ENCODE measurements at regions not wholly inside any gene's neighbourhood (a gene's known extent, or its start where the extent isn't known, plus 50 kb on each side); places are given as distances from the start of the nearest gene placed in this dataset.

GRCh38 chr20:11845340-11845739 lies 72.4 kb upstream of the BTBD3 start:
- POLR2A ChIA-PET (ENCODE audit: unreplicated experiment) = no interaction called here
- peak overlapping the region; percentile 38; the same call in 1 of the 3 replicates for H2BK15ac ChIP-seq (ENCODE audit: low read depth, low read length)
- H3K4me2 ChIP-seq (ENCODE audit: low read depth, low read length) = no peak overlapping the region
- H3K23ac ChIP-seq (ENCODE audit: low read depth, low read length) = peak overlapping the region; percentile 53; the same call in 1 of the 2 replicates
- H3K14ac ChIP-seq (replicated peaks; ENCODE audit: low read depth, low read length) = peak overlapping the region; percentile 27; the same call in 1 of the 2 replicates
- peak overlapping the region; percentile 77; the same call in 1 of the 2 replicates for H3K4ac ChIP-seq (ENCODE audit: low read depth, low read length)
- no peak overlapping the region for H3K4me3 ChIP-seq (ENCODE audit: insufficient read depth, low read depth, low read length)
- H2AFZ ChIP-seq (replicated peaks; ENCODE audit: low read length, poor library complexity) = no peak overlapping the region
- no peak overlapping the region for H2AK9ac ChIP-seq (replicated peaks; ENCODE audit: low read depth, low read length, poor library complexity)
- no peaks in the 10 kb centered on the region for H3K27me3 ChIP-seq (ENCODE audit: control insufficient read depth, insufficient read depth, low read length)
- no peak overlapping the region for H3K27ac ChIP-seq (ENCODE audit: insufficient read depth, low read length)
- H3K9me1 ChIP-seq (ENCODE audit: insufficient read depth, low read length) = 0 out of 2 replicates have a peak, but pooled peaks cover 3% of the 10 kb centered on the region
- dilution Hi-C loops (cut with HindIII; ENCODE audit: low sequenced_read_pairs, unreplicated experiment) (no loop called here), intact Hi-C loops (cut with micrococcal nuclease) (no loop called here), in situ Hi-C loops (cut with MboI; ENCODE audit: low sequenced_read_pairs) (no loop called here)
- no peak for TF ChIP-seq RAD21 (IDR thresholded peaks at IDR 0.05; ENCODE audit: low read length)
- no peak for TF ChIP-seq POLR2A (IDR thresholded peaks at IDR 0.05; ENCODE audit: low read depth, low read length)
- no peak for TF ChIP-seq CHD1 (IDR thresholded peaks at IDR 0.05; ENCODE audit: low read depth, low read length)
- TF ChIP-seq BHLHE40 (IDR thresholded peaks at IDR 0.05; ENCODE audit: low read depth, low read length) = no peak
- no peak for TF ChIP-seq MAFK (IDR thresholded peaks at IDR 0.05; ENCODE audit: low read depth, low read length)
- TF ChIP-seq RCOR1 (IDR thresholded peaks at IDR 0.05; ENCODE audit: insufficient replicate concordance, low read length) = no peak
- no peak for TF ChIP-seq FOS (IDR thresholded peaks at IDR 0.05; ENCODE audit: low read depth, low read length)
- no peak for TF ChIP-seq CTCF (conservative IDR thresholded peaks at IDR 0.05; ENCODE audit: low read depth, low read length)
- TF ChIP-seq SMC3 (IDR thresholded peaks at IDR 0.05; ENCODE audit: low read depth, low read length) = no peak
- DNase-seq (peak; percentile 48), ATAC-seq (ENCODE audit: low read depth) (peak; percentile 74; the same call in 1 of the 2 replicates)
- peak overlapping the region; percentile 40 for H2BK5ac ChIP-seq (ENCODE audit: low read depth, low read length, poor library complexity, severe bottlenecking)
- H3K9me3 ChIP-seq (ENCODE audit: control insufficient read depth, insufficient read depth, low read length) = no peaks in the 10 kb centered on the region
- H3K56ac ChIP-seq (ENCODE audit: extremely low read depth, insufficient read depth, low read length) = no peak overlapping the region
- BruUV-seq (replicated peaks) = no TSS peak
- peaks cover 14% of the 10 kb centered on the region; the same call in 1 of the 2 replicates for H3K4me1 ChIP-seq (ENCODE audit: control insufficient read depth, insufficient read depth, low read length)
- peak overlapping the region; percentile 80 for H2BK120ac ChIP-seq (ENCODE audit: low read depth, low read length)
- H3K79me1 ChIP-seq (ENCODE audit: low read depth in 1 of 2, low read length in 2 of 2) = no peaks in the 10 kb centered on the region
- CTCF ChIA-PET = no interaction called here
- 0 out of 2 replicates have a peak overlapping the region, but pooled peaks have one; percentile 37 for H4K91ac ChIP-seq (ENCODE audit: insufficient read depth, low read depth, low read length)
- H4K8ac ChIP-seq (ENCODE audit: low read depth in 2 of 2, low read length in 2 of 2) = peak overlapping the region in 1 of 2 experiments; percentile 62; a peak in 2 of 4 replicates
- 0 out of 2 replicates have a peak overlapping the region, but pooled peaks have one; percentile 89 for H4K5ac ChIP-seq (ENCODE audit: low read depth, low read length)
- H3K9ac ChIP-seq (ENCODE audit: low read depth, low read length) = no peak overlapping the region
- H2BK20ac ChIP-seq (ENCODE audit: low read depth, low read length) = peak overlapping the region; percentile 93
- no peaks in the 10 kb centered on the region for H3K36me3 ChIP-seq (ENCODE audit: control insufficient read depth, insufficient read depth, low read length)
- 76% methylated on average over 2 of the region's 3 CpGs; no CpG with 5 or more reads in 1 of the 2 experiments for WGBS, 2 experiments (ENCODE audit: extremely low coverage in 2 of 2, insufficient read length in 1 of 2)
- H4K20me1 ChIP-seq (ENCODE audit: insufficient read depth, low read length) = no peaks in the 10 kb centered on the region
- H3K18ac ChIP-seq (ENCODE audit: low read depth, low read length) = peak overlapping the region; percentile 81; the same call in 1 of the 2 replicates
- H2AK5ac ChIP-seq (ENCODE audit: low read depth, low read length) = no peak overlapping the region
